Kidney epithelial cell (primary cell): ENCODE measurements at regions not wholly inside any gene's neighbourhood (a gene's known extent, or its start where the extent isn't known, plus 50 kb on each side); places are given as distances from the start of the nearest gene placed in this dataset.

Experiments used
- DNase-seq: peaks from one replicate; pipeline ENCODE4 v3.0.0-alpha.2; 2010; ENCODE audit warnings: low read depth
- H3K27me3 ChIP-seq: 2 replicates; pipeline ENCODE4 v1.6.0; 2011; ENCODE audit warnings: low read length; ENCODE audit not compliant: control insufficient read depth, insufficient read depth
- H3K36me3 ChIP-seq: 2 replicates; pipeline ENCODE4 v1.5.1; 2011; ENCODE audit warnings: low read length; ENCODE audit not compliant: control insufficient read depth, insufficient read depth
- H3K4me3 ChIP-seq: 2 replicates; pipeline ENCODE4 v1.5.1; 2011; ENCODE audit warnings: low read depth, mild to moderate bottlenecking, control low read depth, low read length
- TF ChIP-seq, protein P1 (sequence below): IDR thresholded peaks from 2 replicates; pipeline ENCODE4 v1.5.1; 2011; ENCODE audit warnings: mild to moderate bottlenecking, moderate library complexity, low read length, control low read depth, inconsistent platforms; ENCODE audit not compliant: insufficient read depth, poor library complexity, severe bottlenecking

DNA sequence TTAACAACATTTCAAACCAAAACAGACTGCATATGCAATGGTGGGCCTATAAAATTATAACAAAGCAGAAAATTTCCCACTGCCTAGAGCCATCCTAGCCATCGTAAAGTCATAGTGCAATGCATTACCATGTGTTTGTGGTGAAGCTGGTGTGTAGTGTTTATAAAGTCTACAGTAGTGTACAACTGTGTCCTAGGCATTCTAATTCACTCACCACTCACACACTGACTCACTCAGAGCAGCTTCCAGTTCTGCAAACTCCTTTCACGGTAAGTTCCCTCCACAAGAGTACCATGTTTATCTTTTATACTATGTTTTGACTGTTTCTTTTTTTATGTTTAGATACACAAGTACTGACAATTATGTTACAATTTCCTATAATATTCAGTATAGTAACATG lies 1104.1 kb upstream of the PHF14 start:
- DNase-seq: no peak
- TF ChIP-seq, protein P1, sequence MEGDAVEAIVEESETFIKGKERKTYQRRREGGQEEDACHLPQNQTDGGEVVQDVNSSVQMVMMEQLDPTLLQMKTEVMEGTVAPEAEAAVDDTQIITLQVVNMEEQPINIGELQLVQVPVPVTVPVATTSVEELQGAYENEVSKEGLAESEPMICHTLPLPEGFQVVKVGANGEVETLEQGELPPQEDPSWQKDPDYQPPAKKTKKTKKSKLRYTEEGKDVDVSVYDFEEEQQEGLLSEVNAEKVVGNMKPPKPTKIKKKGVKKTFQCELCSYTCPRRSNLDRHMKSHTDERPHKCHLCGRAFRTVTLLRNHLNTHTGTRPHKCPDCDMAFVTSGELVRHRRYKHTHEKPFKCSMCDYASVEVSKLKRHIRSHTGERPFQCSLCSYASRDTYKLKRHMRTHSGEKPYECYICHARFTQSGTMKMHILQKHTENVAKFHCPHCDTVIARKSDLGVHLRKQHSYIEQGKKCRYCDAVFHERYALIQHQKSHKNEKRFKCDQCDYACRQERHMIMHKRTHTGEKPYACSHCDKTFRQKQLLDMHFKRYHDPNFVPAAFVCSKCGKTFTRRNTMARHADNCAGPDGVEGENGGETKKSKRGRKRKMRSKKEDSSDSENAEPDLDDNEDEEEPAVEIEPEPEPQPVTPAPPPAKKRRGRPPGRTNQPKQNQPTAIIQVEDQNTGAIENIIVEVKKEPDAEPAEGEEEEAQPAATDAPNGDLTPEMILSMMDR: no peak
- Histone ChIP-seq H3K27me3 (no peaks in the 10 kb centered on the region), H3K36me3 (no peaks in the 10 kb centered on the region), H3K4me3 (no peak overlapping the region)

DNA sequence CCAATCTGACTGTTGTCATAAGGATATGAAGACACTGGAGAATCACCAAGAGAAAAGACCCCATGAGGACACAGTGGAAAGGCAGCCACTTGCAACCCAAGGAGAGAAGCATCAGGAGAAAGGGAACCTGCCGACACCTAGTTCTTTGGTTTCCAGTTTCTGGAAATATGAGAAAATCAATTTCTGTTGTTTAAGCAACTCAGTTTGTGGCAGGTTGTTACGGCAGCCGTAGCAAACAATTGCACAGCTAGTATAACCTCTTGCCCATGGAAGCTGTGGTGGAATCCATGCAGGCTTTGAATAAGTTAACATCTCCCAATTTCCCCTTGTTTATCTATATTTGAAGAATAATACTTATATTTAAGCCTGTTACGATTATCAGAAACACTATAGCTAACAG lies 1103.0 kb upstream of the PHF14 start:
- no peaks in the 10 kb centered on the region for H3K36me3 ChIP-seq
- H3K27me3 ChIP-seq: no peaks in the 10 kb centered on the region
- TF ChIP-seq, protein P1: no peak

DNA sequence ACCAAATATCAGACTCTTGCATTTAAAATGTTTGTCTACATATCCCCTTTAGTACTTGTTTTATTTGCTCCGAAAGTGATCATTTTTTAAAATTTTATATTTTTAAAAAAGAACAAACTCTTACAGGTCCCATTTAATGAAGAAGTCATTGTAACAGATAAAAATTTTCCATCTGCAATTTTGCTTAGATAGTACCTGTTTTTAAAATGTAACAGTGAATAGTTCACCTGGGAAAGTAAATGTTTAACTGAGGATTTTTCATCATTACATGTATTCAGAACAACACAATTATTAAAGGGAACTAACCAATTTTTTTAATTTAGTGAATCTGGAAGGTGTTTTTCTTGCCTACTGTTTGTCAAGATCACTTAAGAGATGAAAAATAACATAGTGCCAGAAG lies 1099.5 kb upstream of the PHF14 start:
- no peak for DNase-seq
- TF ChIP-seq, protein P1: no peak
- H3K36me3 ChIP-seq: no peaks in the 10 kb centered on the region
- H3K4me3 ChIP-seq: no peak overlapping the region
- no peaks in the 10 kb centered on the region for H3K27me3 ChIP-seq

More for the DNA sequence above, 1103.0 kb upstream of the PHF14 start:
- no peak overlapping the region for H3K4me3 ChIP-seq
- DNase-seq: no peak

DNA sequence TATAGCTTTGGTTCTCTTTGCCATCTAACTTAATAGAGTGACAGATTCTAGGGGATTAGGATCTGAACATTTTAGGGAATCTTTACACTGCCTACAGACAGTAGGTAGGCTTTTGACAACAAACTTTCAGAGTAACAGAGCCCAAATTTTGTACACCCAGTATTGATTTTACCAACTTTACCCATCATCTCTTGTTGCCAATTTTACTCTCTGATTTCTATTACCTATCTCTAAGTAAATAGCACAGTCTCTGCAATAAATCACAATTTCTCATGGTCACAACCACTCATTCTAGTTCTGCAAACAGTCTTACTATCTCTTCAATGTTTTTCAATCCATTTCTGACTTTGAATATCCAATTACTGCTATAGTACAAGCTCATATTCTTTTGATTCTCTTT lies 1097.6 kb upstream of the PHF14 start:
- TF ChIP-seq, protein P1: no peak
- H3K4me3 ChIP-seq: no peak overlapping the region
- no peaks in the 10 kb centered on the region for H3K27me3 ChIP-seq
- DNase-seq: no peak
- H3K36me3 ChIP-seq: no peaks in the 10 kb centered on the region

DNA sequence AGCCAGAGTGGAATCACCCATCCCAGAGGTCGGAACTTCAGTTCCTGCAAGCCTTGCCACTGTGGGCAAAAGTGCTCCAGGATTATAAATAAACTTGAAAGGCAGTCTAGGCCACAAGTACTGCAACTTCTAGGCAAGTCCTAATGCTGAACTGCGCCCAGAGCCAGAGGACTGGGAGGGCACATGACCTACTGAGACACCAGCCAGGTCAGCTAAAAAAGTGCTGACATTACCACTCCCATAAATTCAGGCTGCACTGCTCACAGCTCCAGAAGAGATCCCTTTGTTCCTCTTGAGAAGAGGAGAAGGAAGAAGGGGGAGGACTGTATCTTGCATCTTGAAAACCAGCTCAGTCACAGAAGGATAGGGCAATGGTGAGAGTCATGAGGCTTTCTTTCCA lies 1084.1 kb upstream of the PHF14 start:
- TF ChIP-seq, protein P1: no peak
- Histone ChIP-seq H3K27me3 (no peaks in the 10 kb centered on the region), H3K4me3 (no peak overlapping the region), H3K36me3 (no peaks in the 10 kb centered on the region)
- DNase-seq: no peak

DNA sequence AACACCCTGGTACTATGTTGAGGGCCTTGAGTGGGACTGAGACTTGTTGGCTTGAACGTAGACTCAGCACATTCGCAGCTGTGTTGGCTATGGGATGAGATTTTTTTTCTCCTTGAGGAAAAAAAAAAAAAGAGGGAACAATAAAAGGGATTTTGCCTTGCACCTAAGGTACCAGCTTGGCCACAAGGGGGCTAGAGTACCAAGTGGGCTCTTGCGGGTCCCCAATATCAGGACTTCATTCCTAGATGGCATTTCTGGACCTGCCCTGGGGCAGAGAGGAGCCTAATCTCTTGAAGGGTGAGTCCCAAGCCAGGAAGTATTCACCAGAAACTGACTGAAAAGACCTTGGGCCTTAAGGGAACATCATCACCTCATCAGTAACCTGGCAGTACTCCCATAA lies 1083.6 kb upstream of the PHF14 start:
- no peak for DNase-seq
- TF ChIP-seq, protein P1: peak; percentile 3
- H3K36me3 ChIP-seq: no peaks in the 10 kb centered on the region

More for the DNA sequence above, 1083.6 kb upstream of the PHF14 start:
- Histone ChIP-seq H3K27me3 (no peaks in the 10 kb centered on the region), H3K4me3 (no peak overlapping the region)
